GM10266 (cell line): ENCODE measurements at regions not wholly inside any gene's neighbourhood (a gene's known extent, or its start where the extent isn't known, plus 50 kb on each side); places are given as distances from the start of the nearest gene placed in this dataset.

Source experiments
- DNase-seq: peaks from one replicate; pipeline ENCODE4 v3.0.0; 2012; ENCODE audit errors: extremely low spot score
- CTCF ChIP-seq: IDR thresholded peaks from 2 replicates; pipeline ENCODE4 v1.5.1; 2012; ENCODE audit warnings: mild to moderate bottlenecking, low read depth; ENCODE audit not compliant: control insufficient read depth, insufficient read depth; ENCODE audit errors: missing control alignments

GRCh38 chr14:41409806-41410205 lies 196.9 kb upstream of the LRFN5 start:
- TF ChIP-seq CTCF, result no peak

GRCh38 chr14:41404126-41404525 lies 202.6 kb upstream of the LRFN5 start:
- TF ChIP-seq CTCF, result no peak
- DNase-seq, result no peak

More at GRCh38 chr14:41409806-41410205, 196.9 kb upstream of the LRFN5 start:
- DNase-seq, result no peak

- no peak for DNase-seq
- TF ChIP-seq CTCF, result no peak
Measured at GRCh38 chr14:41403360-41403759, 203.3 kb upstream of the LRFN5 start.

GRCh38 chr14:41397926-41398325 lies 208.8 kb upstream of the LRFN5 start:
- no peak for DNase-seq
- no peak for TF ChIP-seq CTCF

GRCh38 chr14:41393512-41393911 lies 213.2 kb upstream of the LRFN5 start:
- TF ChIP-seq CTCF, result no peak
- no peak for DNase-seq

GRCh38 chr14:41392226-41392625 lies 214.4 kb upstream of the LRFN5 start:
- DNase-seq, result no peak
- no peak for TF ChIP-seq CTCF

- no peak for TF ChIP-seq CTCF
- DNase-seq, result no peak
Measured at GRCh38 chr14:41389355-41389754, 217.3 kb upstream of the LRFN5 start.
